A549 (cell line): ENCODE measurements at regions not wholly inside any gene's neighbourhood (a gene's known extent, or its start where the extent isn't known, plus 50 kb on each side); places are given as distances from the start of the nearest gene placed in this dataset.

Experiments used
- CHD2 ChIP-seq: fragments of 150-350 bp; IDR thresholded peaks from 2 replicates; pipeline ENCODE4 v1.6.1; 2014; ENCODE audit warnings: low read length; ENCODE audit not compliant: partially characterized antibody
- CTCF ChIP-seq: fragments of >200 bp; sonication (Bioruptor Twin); formaldehyde crosslinking; IDR thresholded peaks from 3 replicates; pipeline ENCODE4 v1.5.1; 2016
- EP300 ChIP-seq, 2 experiments: fragments of >200 bp; sonication (Bioruptor Twin); formaldehyde crosslinking; IDR thresholded peaks; 2 replicates in 1 of 2; 3 replicates in 1 of 2; pipeline ENCODE4 v1.6.1; 2016 to 2017
- FOSL2 ChIP-seq, 2 experiments: fragments of 450-650 bp in 1 of 2; fragments of >200 bp in 1 of 2; sonication (Bioruptor Twin) in 1 of 2; formaldehyde crosslinking; IDR thresholded peaks; 2 replicates each; pipeline versions ENCODE4 v1.5.0 to v1.6.1; 2016 to 2020; ENCODE audit warnings: mild to moderate bottlenecking in 1 of 2, moderate library complexity in 1 of 2
- HOXA7 ChIP-seq: fragments of 250-450 bp; sonication (Bioruptor Pico); IDR thresholded peaks from 2 replicates; pipeline ENCODE4 v1.5.0; 2020; ENCODE audit warnings: mild to moderate bottlenecking, moderate library complexity
- MAX ChIP-seq: IDR thresholded peaks from 2 replicates; pipeline ENCODE4 v1.6.1; 2012
- MYC ChIP-seq: IDR thresholded peaks from 2 replicates; pipeline ENCODE4 v1.6.1; 2012; ENCODE audit warnings: mild to moderate bottlenecking, inconsistent platforms, low read length, improper control_type of control experiment, borderline replicate concordance
- POLR2A ChIP-seq: IDR thresholded peaks from 2 replicates; pipeline ENCODE4 v1.6.1; 2012; ENCODE audit warnings: mild to moderate bottlenecking, low read length
- RAD21 ChIP-seq, 2 experiments: fragments of >200 bp in 1 of 2; sonication (Bioruptor Twin) in 1 of 2; formaldehyde crosslinking in 1 of 2; IDR thresholded peaks in 1 of 2; conservative IDR thresholded peaks in 1 of 2; 2 replicates in 1 of 2; 3 replicates in 1 of 2; pipeline ENCODE4 v1.6.1; 2012 to 2018; ENCODE audit warnings: inconsistent platforms in 1 of 2
- SMC3 ChIP-seq: fragments of >200 bp; sonication (Bioruptor Twin); formaldehyde crosslinking; IDR thresholded peaks from 3 replicates; pipeline ENCODE4 v1.6.1; 2018; ENCODE audit warnings: inconsistent platforms
- SREBF2 ChIP-seq: fragments of 450-650 bp; IDR thresholded peaks from 2 replicates; pipeline ENCODE4 v1.6.1; 2014; ENCODE audit warnings: mild to moderate bottlenecking, moderate library complexity
- ZFP36 ChIP-seq: fragments of 450-650 bp; IDR thresholded peaks from 2 replicates; pipeline ENCODE4 v1.6.1; 2014; ENCODE audit warnings: borderline replicate concordance; ENCODE audit not compliant: partially characterized antibody
- ZNF302 ChIP-seq: fragments of 250-450 bp; sonication (Bioruptor Pico); IDR thresholded peaks from 2 replicates; pipeline ENCODE4 v1.9.0; 2021; ENCODE audit warnings: inconsistent platforms, mild to moderate bottlenecking, moderate library complexity

- TF ChIP-seq HOXA7 (CRISPR knock-in tag) (no peak), CTCF (no peak), FOSL2 (IDR thresholded peaks at IDR 0.05) (no peak), FOSL2 (CRISPR knock-in tag; IDR thresholded peaks at IDR 0.05) (no peak), EP300 (IDR thresholded peaks at IDR 0.05) (no peak), RAD21 (conservative IDR thresholded peaks at IDR 0.05 in 1 of 2, IDR thresholded peaks at IDR 0.05 in 1 of 2) (no peak), MYC (no peak), SMC3 (no peak), MAX (no peak), POLR2A (no peak), CHD2 (no peak), ZNF302 (CRISPR knock-in tag) (no peak), ZFP36 (no peak), SREBF2 (no peak)
Measured at GRCh38 chr5:176754376-176754973, 55.9 kb upstream of the UNC5A start.
